GM23338 (cell line): ENCODE measurements at regions not wholly inside any gene's neighbourhood (a gene's known extent, or its start where the extent isn't known, plus 50 kb on each side); places are given as distances from the start of the nearest gene placed in this dataset.

ENCODE experiments used
- CREB1 ChIP-seq: fragments of 250-450 bp; sonication (Bioruptor Pico); IDR thresholded peaks from 2 replicates; pipeline ENCODE4 v1.5.0; 2020; ENCODE audit warnings: low read depth, mild to moderate bottlenecking, moderate library complexity
- CTCF ChIP-seq, 2 experiments: fragments of 200-600 bp in 1 of 2; sonication (generic) in 1 of 2; conservative IDR thresholded peaks; 2 replicates each; pipeline versions ENCODE4 v1.5.1 to v1.6.1; 2016 to 2017; ENCODE audit warnings: antibody characterized with exemption in 2 of 2, low read depth in 2 of 2, mild to moderate bottlenecking in 2 of 2, moderate library complexity in 1 of 2
- ETS1 ChIP-seq: IDR thresholded peaks from 2 replicates; pipeline ENCODE4 v1.6.1; 2016; ENCODE audit warnings: antibody characterized with exemption
- EZH2 ChIP-seq: fragments of 200-600 bp; sonication (generic); IDR thresholded peaks from one replicate; pipeline ENCODE4 v1.8.0; 2017; ENCODE audit warnings: antibody characterized with exemption, mild to moderate bottlenecking, low read depth; ENCODE audit not compliant: unreplicated experiment
- EZH2phosphoT487 ChIP-seq: fragments of 200-600 bp; sonication (generic); IDR thresholded peaks from one replicate; pipeline ENCODE4 v1.8.1; 2018; ENCODE audit warnings: antibody characterized with exemption; ENCODE audit not compliant: unreplicated experiment
- POLR2AphosphoS5 ChIP-seq: IDR thresholded peaks from 2 replicates; pipeline ENCODE4 v1.6.1; 2016; ENCODE audit warnings: antibody characterized with exemption, low read depth
- STAT1 ChIP-seq: IDR thresholded peaks from one replicate; pipeline ENCODE4 v1.6.1; 2016; ENCODE audit warnings: antibody characterized with exemption; ENCODE audit not compliant: unreplicated experiment
- ZNF462 ChIP-seq: fragments of 250-450 bp; sonication (Bioruptor Pico); IDR thresholded peaks from 2 replicates; pipeline ENCODE4 v1.5.0; 2020; ENCODE audit warnings: mild to moderate bottlenecking, moderate library complexity
- TF ChIP-seq, protein P1 (sequence below): IDR thresholded peaks from one replicate; pipeline ENCODE4 v1.6.1; 2018; ENCODE audit warnings: antibody characterized with exemption; ENCODE audit not compliant: unreplicated experiment

- TF ChIP-seq CTCF (conservative IDR thresholded peaks at IDR 0.05; ENCODE audit: low read depth in 2 of 2) (no peak), EZH2 (no peak), EZH2phosphoT487 (no peak), ETS1 (no peak), POLR2AphosphoS5 (no peak), STAT1 (no peak), CREB1 (CRISPR knock-in tag) (no peak), ZNF462 (CRISPR knock-in tag) (no peak)
- TF ChIP-seq, protein P1, sequence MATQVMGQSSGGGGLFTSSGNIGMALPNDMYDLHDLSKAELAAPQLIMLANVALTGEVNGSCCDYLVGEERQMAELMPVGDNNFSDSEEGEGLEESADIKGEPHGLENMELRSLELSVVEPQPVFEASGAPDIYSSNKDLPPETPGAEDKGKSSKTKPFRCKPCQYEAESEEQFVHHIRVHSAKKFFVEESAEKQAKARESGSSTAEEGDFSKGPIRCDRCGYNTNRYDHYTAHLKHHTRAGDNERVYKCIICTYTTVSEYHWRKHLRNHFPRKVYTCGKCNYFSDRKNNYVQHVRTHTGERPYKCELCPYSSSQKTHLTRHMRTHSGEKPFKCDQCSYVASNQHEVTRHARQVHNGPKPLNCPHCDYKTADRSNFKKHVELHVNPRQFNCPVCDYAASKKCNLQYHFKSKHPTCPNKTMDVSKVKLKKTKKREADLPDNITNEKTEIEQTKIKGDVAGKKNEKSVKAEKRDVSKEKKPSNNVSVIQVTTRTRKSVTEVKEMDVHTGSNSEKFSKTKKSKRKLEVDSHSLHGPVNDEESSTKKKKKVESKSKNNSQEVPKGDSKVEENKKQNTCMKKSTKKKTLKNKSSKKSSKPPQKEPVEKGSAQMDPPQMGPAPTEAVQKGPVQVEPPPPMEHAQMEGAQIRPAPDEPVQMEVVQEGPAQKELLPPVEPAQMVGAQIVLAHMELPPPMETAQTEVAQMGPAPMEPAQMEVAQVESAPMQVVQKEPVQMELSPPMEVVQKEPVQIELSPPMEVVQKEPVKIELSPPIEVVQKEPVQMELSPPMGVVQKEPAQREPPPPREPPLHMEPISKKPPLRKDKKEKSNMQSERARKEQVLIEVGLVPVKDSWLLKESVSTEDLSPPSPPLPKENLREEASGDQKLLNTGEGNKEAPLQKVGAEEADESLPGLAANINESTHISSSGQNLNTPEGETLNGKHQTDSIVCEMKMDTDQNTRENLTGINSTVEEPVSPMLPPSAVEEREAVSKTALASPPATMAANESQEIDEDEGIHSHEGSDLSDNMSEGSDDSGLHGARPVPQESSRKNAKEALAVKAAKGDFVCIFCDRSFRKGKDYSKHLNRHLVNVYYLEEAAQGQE = no peak
Measured at GRCh38 chr4:189874591-189874990, 66.1 kb upstream of the FRG1 start.
